22Rv1 (cell line): ENCODE measurements at regions not wholly inside any gene's neighbourhood (a gene's known extent, or its start where the extent isn't known, plus 50 kb on each side); places are given as distances from the start of the nearest gene placed in this dataset.

Experiments
- H3K27ac ChIP-seq: fragments of 450-650 bp; 2 replicates; pipeline ENCODE4 v1.5.1; 2017
- CTCF ChIP-seq: fragments of 450-650 bp; IDR thresholded peaks from 2 replicates; pipeline ENCODE4 v1.5.1; 2017; ENCODE audit warnings: mild to moderate bottlenecking
- ZFX ChIP-seq: fragments of 450-650 bp; IDR thresholded peaks from 2 replicates; pipeline ENCODE4 v1.6.1; 2017; ENCODE audit warnings: antibody characterized with exemption, borderline replicate concordance

- TF ChIP-seq CTCF (no peak), ZFX (no peak)
- H3K27ac ChIP-seq = no peak overlapping the region
Observed at GRCh38 chr5:98200726-98201541, 572.5 kb upstream of the RGMB start.

GRCh38 chr5:98204798-98205197 lies 568.7 kb upstream of the RGMB start:
- H3K27ac ChIP-seq = no peak overlapping the region
- no peak for TF ChIP-seq ZFX
- TF ChIP-seq CTCF = no peak

- no peak for TF ChIP-seq ZFX
- TF ChIP-seq CTCF = no peak
- no peak overlapping the region for H3K27ac ChIP-seq
Observed at GRCh38 chr5:98205691-98206461, 567.6 kb upstream of the RGMB start.

- no peak for TF ChIP-seq CTCF
- no peak for TF ChIP-seq ZFX
- no peak overlapping the region for H3K27ac ChIP-seq
Observed at GRCh38 chr5:98206566-98206965, 566.9 kb upstream of the RGMB start.

DNA sequence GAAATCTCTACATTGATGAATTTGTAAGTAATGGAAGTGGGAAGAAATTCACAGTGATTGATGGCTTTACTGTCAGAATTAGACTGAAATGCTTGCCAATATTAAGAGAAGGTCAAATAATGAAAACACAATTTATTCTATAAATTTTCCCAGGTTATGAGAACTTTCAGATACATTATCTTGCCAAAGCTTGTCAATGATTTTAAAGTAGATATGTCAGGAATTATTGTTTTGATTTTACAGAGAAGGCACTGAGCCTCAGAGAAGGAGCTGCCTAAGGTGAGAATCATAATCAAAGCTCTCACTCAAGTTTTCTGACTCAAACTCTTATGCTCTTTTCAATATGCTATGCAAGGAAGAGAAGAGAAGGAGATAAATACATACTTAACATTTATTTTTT lies 564.0 kb upstream of the RGMB start:
- TF ChIP-seq ZFX (no peak), CTCF (no peak)
- H3K27ac ChIP-seq = no peak overlapping the region

DNA sequence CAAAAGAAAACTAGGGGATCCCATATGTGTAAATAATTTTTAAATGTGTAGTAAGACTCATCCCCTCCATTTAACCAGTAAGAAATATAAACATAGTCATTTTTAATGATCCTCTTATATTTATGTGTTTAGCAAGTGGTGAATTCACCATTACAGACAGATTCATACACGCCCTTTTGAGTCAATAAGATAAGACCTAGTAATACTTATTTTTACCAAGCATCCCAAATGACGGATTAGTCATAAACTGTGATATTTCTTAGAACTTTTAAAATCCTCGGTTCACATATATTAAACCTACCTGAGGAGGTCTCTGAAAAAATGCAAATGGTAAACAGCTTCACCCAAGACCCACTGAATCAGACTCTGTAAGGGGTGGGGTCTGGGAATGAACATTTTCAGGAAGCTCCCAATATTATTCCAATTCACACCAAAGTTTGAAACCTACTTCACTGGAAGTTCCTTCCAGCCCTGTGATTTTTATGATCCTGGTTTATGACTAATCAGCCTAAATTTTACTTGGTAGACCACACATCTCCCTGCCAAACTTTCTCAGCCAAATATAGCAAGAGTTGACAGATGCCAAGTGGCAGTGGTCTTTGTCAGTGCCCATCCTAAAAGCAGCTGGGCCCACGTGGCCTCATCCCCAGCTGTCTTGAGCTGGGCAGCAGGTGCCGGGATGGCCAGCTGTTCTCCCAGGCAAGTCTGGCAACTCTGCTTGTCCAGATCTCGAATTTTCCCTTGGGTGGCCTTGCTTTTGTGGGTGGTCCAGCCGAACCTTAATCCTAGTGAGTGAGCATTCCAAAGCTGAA lies 559.0 kb upstream of the RGMB start:
- H3K27ac ChIP-seq = no peak overlapping the region
- TF ChIP-seq CTCF = no peak
- no peak for TF ChIP-seq ZFX

DNA sequence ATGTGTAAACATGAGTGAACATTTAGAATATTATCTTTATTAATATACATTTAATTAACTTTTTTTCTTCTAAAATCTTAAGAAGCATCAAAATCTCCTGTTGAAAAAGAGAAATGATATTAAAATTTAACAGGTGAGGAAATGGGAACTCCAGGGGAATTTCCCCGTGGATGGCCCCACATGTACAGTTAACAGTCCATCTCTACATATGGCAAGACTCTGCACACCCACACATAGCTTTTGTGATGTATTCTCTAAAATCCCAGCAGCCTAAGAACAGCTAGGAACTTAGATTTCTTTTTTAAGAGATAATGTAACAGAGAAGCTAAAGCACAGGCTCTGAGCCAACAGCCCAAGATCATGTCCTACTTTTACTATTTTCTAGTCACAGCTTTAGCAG lies 556.3 kb upstream of the RGMB start:
- H3K27ac ChIP-seq = no peak overlapping the region
- TF ChIP-seq ZFX = no peak
- no peak for TF ChIP-seq CTCF
